Astrocyte of the spinal cord (primary cell): ENCODE measurements at regions not wholly inside any gene's neighbourhood (a gene's known extent, or its start where the extent isn't known, plus 50 kb on each side); places are given as distances from the start of the nearest gene placed in this dataset.

Experiments
- DNase-seq: peaks from one replicate; pipeline ENCODE4 v3.0.0; 2011; ENCODE audit warnings: low read depth, low spot score
- H3K4me3 ChIP-seq: 2 replicates; pipeline ENCODE4 v1.5.1; 2011; ENCODE audit warnings: low read depth, mild to moderate bottlenecking, low read length, moderate library complexity
- in situ Hi-C: cut with HindIII; loops from 2 replicates; pipeline ENCODE4 v1.10.0; 2017; ENCODE audit warnings: low sequenced_read_pairs
- TF ChIP-seq, protein P1 (sequence below): IDR thresholded peaks from 2 replicates; pipeline ENCODE4 v1.5.1; 2012; ENCODE audit warnings: low read depth, mild to moderate bottlenecking, low read length, inconsistent platforms

DNA sequence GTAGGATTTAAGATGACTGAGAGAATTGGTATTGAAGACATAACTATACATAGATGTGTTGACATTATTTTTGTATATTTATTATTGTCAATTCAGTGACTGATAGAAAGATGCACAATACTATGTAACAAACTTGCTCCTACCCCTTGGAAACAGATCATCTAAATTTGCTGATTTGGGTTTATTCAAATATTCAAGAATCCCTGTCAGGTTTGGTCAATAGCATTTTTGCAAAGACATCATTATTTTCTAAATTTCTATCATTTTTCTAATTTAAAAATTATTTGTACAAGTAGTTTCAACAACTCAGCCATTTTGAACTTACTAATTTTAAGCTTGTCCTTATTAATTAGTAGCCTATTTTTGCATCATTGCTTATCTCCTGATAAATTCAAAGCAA lies 1463.4 kb downstream of the SI start:
- TF ChIP-seq, protein P1, sequence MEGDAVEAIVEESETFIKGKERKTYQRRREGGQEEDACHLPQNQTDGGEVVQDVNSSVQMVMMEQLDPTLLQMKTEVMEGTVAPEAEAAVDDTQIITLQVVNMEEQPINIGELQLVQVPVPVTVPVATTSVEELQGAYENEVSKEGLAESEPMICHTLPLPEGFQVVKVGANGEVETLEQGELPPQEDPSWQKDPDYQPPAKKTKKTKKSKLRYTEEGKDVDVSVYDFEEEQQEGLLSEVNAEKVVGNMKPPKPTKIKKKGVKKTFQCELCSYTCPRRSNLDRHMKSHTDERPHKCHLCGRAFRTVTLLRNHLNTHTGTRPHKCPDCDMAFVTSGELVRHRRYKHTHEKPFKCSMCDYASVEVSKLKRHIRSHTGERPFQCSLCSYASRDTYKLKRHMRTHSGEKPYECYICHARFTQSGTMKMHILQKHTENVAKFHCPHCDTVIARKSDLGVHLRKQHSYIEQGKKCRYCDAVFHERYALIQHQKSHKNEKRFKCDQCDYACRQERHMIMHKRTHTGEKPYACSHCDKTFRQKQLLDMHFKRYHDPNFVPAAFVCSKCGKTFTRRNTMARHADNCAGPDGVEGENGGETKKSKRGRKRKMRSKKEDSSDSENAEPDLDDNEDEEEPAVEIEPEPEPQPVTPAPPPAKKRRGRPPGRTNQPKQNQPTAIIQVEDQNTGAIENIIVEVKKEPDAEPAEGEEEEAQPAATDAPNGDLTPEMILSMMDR = no peak
- in situ Hi-C loops = no loop called here
- DNase-seq = no peak
- no peak overlapping the region for H3K4me3 ChIP-seq

DNA sequence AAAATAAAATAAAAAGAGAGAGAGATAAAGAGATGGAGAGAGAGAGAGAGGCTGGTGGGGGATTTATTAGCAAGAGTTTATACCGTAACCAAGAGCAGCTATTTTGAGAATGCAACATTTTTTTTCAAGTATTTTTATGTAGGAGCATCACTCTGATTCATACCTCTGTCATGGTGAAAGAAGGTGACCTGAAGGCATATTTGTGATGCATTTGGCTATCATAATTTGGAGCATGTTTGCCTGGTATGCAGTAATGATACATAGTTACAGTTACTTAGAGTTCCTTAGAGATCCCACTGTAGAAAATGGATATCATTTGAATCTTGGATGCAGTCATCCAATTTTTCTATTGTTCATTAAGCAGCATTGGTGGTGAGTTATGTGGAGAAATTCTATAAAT lies 1472.4 kb downstream of the SI start:
- DNase-seq = no peak
- TF ChIP-seq, protein P1 = no peak
- in situ Hi-C loops = no loop called here
- no peak overlapping the region for H3K4me3 ChIP-seq

DNA sequence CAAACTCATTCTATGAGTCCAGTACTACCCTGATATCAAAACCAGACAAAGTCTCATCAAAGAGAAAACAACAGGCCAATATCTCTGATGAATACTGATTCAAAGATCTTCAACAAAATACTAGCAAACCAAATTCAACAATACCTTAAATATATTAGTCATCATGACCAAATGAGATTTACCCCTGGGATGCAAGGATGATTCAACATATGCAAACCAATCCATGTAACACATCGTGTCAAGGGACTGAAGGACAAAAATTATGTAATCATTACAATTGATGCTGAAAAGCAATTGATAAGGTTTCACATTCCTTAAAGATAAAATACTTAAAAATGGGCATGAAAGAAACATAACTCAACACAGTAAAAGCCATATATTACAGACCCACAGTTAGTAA lies 1476.9 kb downstream of the SI start:
- in situ Hi-C loops = no loop called here
- H3K4me3 ChIP-seq = no peak overlapping the region
- no peak for DNase-seq
- TF ChIP-seq, protein P1 = no peak

DNA sequence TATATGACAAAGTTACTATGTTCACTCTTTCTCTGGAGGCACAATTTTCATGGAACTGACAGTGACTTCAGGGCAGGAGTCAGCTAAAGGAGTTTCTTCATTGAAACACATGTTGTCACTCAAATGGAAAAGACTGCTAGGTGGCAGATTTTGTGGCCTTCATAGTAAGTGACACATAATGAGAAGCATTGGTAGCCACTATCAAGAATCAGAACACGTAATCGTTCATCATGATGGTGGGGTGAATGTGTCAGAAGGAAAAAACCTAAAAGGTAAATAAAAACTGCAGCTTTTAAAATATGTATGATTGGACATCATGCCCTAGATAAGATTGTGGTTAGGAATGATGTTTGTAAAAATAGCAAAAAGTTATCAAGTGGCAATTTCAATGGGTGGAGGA lies 1491.0 kb downstream of the SI start:
- H3K4me3 ChIP-seq = no peak overlapping the region
- in situ Hi-C loops = no loop called here
- DNase-seq = no peak
- TF ChIP-seq, protein P1 = no peak

DNA sequence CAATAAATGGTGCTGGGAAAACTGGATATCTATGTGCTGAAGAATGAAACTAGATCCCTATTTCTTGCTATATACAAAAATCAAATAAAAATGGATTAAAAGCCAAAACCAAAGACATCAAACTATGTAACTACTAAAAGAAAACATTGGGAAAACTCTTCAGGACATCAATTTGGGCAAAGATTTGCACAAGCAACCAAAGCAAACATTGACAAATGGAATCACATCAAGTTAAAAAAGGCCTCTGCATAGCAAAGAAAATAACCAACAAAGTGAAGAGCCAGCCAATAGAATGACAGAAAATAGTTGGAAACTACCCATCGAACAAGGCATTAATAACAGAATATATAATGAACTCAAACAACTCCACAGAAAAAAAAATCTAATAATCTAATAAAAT lies 1495.3 kb downstream of the SI start:
- no peak for DNase-seq
- TF ChIP-seq, protein P1 = no peak
- no peak overlapping the region for H3K4me3 ChIP-seq
- in situ Hi-C loops = no loop called here

DNA sequence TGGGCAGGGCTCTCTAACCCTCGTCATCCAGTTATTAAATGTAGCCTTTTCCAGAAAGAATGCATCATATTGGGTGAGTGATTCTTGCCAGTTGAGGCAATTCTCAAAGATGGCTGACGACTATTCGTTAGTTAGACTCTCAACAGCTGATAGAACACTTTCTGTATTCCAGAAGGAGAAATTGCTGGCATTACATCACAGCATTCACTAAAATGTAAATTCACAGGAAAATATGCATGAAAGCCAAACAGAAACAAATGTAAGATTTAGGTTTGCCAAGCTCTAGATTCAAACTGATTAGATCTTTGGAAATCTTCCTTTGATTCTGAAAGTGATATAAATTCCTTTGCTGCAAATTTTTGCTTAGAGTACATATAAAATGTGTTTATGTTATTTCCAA lies 1501.0 kb downstream of the SI start:
- TF ChIP-seq, protein P1 = no peak
- in situ Hi-C loops = no loop called here
- DNase-seq = no peak
- no peak overlapping the region for H3K4me3 ChIP-seq

DNA sequence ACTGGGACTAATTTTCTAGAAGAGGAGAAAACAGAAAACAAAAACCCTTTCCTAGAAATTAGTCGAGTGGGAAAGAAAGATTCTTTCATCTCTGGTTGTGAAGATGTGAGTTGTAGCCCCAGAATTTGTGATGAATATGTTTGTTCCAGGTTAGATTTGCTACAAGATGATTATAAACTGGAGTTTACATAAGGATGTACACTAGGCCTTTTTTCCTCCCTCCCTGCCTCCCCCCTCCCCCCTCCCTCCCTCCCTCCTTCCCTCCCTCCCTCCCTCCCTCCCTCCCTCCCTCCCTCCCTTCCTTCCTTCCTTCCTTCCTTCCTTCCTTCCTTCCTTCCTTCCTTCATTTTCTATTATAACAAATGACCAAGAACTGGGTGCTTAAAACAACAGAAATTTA lies 1502.0 kb downstream of the SI start:
- in situ Hi-C loops = no loop called here
- TF ChIP-seq, protein P1 = no peak
- DNase-seq = no peak
- H3K4me3 ChIP-seq = no peak overlapping the region
